ENCODE measurements at regions not wholly inside any gene's neighbourhood (a gene's known extent, or its start where the extent isn't known, plus 50 kb on each side); places are given as distances from the start of the nearest gene placed in this dataset.
A peak's percentile ranks its signal among the peaks of the same experiment; 100 is the strongest.
"Not testable (repeated sequence)": the region's sequence is repeated elsewhere in the genome, so short reads cannot be mapped to it uniquely, and the experiment has no call there.

DNA sequence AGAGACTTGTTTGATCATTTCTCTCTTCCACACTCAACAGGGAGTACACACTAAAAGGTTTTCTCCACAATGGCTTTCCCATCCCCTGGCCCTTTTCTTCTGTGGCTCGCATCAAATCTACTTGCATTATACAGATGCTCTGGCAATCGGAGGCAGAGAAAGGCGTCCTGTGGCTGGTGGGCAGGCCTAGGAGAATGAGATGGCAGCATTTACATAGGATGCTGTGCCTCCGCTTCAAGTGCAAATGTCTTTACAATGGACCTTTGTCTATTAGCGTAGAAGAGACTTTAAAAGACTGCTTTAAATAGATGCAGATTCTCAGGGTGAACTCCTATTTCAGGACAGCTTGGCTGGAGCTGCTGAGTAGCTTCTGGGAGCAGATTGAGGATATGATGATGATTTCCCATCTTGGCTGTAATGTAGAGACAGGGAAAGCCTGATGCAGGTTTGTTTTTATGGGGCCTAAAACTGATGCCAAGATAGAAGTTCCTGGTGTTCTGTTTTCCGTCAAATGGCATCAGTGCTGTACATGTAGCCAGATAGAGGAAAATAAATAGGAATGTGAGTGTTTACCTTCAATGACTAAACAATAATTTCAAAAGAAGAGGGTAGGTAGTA is 423.4 kb downstream of the RND3 start:
- H3K79me2 ChIP-seq (ENCODE audit: insufficient read depth, low read length): no peaks in the 10 kb centered on the region
- H3K4me1 ChIP-seq (ENCODE audit: insufficient read depth, low read length): peaks cover 20% of the 10 kb centered on the region
- H4K20me1 ChIP-seq (ENCODE audit: insufficient read depth, low read length): no peaks in the 10 kb centered on the region
- DNase-seq (ENCODE audit: insufficient read length, low spot score, missing footprints): no peak
- H3K4me2 ChIP-seq (ENCODE audit: insufficient read depth, low read length): peak overlapping the region; percentile 51
- H3K4me3 ChIP-seq (ENCODE audit: insufficient read depth, low read length): no peak overlapping the region
- peak overlapping the region; percentile 56 for H3K27ac ChIP-seq (ENCODE audit: low read depth, low read length)
- peak overlapping the region; percentile 69 for H2AFZ ChIP-seq (ENCODE audit: low read length)
- no peaks in the 10 kb centered on the region for H3K9me3 ChIP-seq (ENCODE audit: low read depth, low read length)
- TF ChIP-seq, protein P1, sequence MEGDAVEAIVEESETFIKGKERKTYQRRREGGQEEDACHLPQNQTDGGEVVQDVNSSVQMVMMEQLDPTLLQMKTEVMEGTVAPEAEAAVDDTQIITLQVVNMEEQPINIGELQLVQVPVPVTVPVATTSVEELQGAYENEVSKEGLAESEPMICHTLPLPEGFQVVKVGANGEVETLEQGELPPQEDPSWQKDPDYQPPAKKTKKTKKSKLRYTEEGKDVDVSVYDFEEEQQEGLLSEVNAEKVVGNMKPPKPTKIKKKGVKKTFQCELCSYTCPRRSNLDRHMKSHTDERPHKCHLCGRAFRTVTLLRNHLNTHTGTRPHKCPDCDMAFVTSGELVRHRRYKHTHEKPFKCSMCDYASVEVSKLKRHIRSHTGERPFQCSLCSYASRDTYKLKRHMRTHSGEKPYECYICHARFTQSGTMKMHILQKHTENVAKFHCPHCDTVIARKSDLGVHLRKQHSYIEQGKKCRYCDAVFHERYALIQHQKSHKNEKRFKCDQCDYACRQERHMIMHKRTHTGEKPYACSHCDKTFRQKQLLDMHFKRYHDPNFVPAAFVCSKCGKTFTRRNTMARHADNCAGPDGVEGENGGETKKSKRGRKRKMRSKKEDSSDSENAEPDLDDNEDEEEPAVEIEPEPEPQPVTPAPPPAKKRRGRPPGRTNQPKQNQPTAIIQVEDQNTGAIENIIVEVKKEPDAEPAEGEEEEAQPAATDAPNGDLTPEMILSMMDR (IDR thresholded peaks at IDR 0.05; ENCODE audit: extremely low read depth, low read depth, low read length): no peak
- no peaks in the 10 kb centered on the region for H3K27me3 ChIP-seq (ENCODE audit: insufficient read depth, low read length)
- no peaks in the 10 kb centered on the region for H3K36me3 ChIP-seq (ENCODE audit: insufficient read depth, low read length)

DNA sequence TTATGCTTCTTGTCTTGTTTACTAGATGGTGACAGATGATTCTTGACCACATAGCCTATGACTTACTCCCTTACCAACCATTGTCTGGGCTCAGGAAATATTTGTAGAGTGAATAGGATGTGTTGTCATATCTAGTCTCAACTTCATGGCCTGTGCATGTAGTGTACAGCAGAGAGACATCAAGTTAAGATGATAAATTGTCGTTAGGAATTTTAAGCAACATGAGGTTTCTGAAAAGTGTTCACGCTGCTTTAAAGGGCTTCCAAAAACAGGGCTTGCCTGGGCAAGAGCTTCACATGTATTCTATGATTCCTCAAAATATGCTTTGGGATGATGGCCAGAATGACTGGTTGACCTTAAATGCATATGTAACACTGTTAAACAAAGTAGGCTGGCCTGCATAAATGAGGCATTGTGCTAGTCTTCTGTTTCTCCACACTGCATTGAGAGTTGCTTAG is 424.0 kb downstream of the RND3 start:
- Histone ChIP-seq H4K20me1 (ENCODE audit: insufficient read depth, low read length) (no peaks in the 10 kb centered on the region), H3K27me3 (ENCODE audit: insufficient read depth, low read length) (no peaks in the 10 kb centered on the region), H3K27ac (ENCODE audit: low read depth, low read length) (peak overlapping the region; percentile 56), H3K4me3 (ENCODE audit: insufficient read depth, low read length) (no peak overlapping the region), H3K79me2 (ENCODE audit: insufficient read depth, low read length) (no peaks in the 10 kb centered on the region), H3K9me3 (ENCODE audit: low read depth, low read length) (no peaks in the 10 kb centered on the region), H3K4me1 (ENCODE audit: insufficient read depth, low read length) (peaks cover 20% of the 10 kb centered on the region), H2AFZ (ENCODE audit: low read length) (peak overlapping the region; percentile 69), H3K36me3 (ENCODE audit: insufficient read depth, low read length) (no peaks in the 10 kb centered on the region), H3K4me2 (ENCODE audit: insufficient read depth, low read length) (peak overlapping the region; percentile 51)
- DNase-seq (ENCODE audit: insufficient read length, low spot score, missing footprints): peak; percentile 68
- TF ChIP-seq, protein P1 (IDR thresholded peaks at IDR 0.05; ENCODE audit: extremely low read depth, low read depth, low read length): no peak

DNA sequence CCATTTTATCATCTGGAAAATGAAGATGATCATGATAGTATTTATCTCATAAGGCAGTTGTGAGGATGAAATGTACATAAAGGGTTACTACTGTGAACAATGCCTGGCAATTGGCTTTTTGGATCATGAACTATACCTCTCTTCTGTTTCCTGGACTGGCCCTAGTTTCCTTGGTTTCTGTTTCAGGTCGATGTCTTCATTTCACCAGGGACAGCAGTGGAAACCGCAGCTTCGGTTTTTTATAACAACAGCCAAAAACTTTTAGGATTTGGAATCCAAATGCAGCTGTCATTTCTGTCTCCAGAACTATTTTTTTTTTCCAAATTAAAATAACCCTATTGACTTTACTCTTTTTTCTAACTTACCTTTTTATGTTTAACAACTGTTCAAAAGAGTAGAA is 425.1 kb downstream of the RND3 start:
- H3K4me2 ChIP-seq (ENCODE audit: insufficient read depth, low read length): peak overlapping the region; percentile 68
- peak overlapping the region; percentile 50 for H3K27ac ChIP-seq (ENCODE audit: low read depth, low read length)
- peak overlapping the region; percentile 75 for H2AFZ ChIP-seq (ENCODE audit: low read length)
- peak overlapping the region; percentile 28 for H3K4me3 ChIP-seq (ENCODE audit: insufficient read depth, low read length)
- H4K20me1 ChIP-seq (ENCODE audit: insufficient read depth, low read length): no peaks in the 10 kb centered on the region
- no peaks in the 10 kb centered on the region for H3K9me3 ChIP-seq (ENCODE audit: low read depth, low read length)
- no peaks in the 10 kb centered on the region for H3K79me2 ChIP-seq (ENCODE audit: insufficient read depth, low read length)
- H3K27me3 ChIP-seq (ENCODE audit: insufficient read depth, low read length): no peaks in the 10 kb centered on the region
- peak; percentile 42 for DNase-seq (ENCODE audit: insufficient read length, low spot score, missing footprints)
- TF ChIP-seq, protein P1 (IDR thresholded peaks at IDR 0.05; ENCODE audit: extremely low read depth, low read depth, low read length): no peak
- peaks cover 20% of the 10 kb centered on the region for H3K4me1 ChIP-seq (ENCODE audit: insufficient read depth, low read length)
- H3K36me3 ChIP-seq (ENCODE audit: insufficient read depth, low read length): no peaks in the 10 kb centered on the region

DNA sequence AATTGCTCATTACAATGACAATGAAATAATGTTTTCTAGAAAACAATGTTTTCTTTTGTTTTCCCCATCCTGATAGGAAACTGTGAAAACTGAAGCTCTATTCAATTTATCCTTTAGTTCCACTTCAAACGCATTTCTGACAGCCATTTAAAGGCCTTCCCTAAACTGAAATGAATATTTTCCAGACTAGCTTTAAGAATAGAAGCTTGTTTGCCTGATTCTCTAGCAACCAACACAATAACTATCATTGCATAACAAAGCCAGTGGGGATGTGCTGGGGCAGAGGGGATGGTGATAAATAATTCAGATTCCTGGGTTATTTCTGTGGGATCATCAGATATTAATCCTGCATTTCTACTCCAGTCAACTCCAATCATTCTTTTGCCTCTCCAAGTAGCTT is 427.1 kb downstream of the RND3 start:
- H3K4me2 ChIP-seq (ENCODE audit: insufficient read depth, low read length): no peak overlapping the region
- peaks cover 20% of the 10 kb centered on the region for H3K4me1 ChIP-seq (ENCODE audit: insufficient read depth, low read length)
- no peaks in the 10 kb centered on the region for H3K36me3 ChIP-seq (ENCODE audit: insufficient read depth, low read length)
- H3K79me2 ChIP-seq (ENCODE audit: insufficient read depth, low read length): no peaks in the 10 kb centered on the region
- H3K9me3 ChIP-seq (ENCODE audit: low read depth, low read length): no peaks in the 10 kb centered on the region
- no peak overlapping the region for H3K4me3 ChIP-seq (ENCODE audit: insufficient read depth, low read length)
- H2AFZ ChIP-seq (ENCODE audit: low read length): no peak overlapping the region
- TF ChIP-seq, protein P1 (IDR thresholded peaks at IDR 0.05; ENCODE audit: extremely low read depth, low read depth, low read length): no peak
- H3K27me3 ChIP-seq (ENCODE audit: insufficient read depth, low read length): no peaks in the 10 kb centered on the region
- H4K20me1 ChIP-seq (ENCODE audit: insufficient read depth, low read length): no peaks in the 10 kb centered on the region
- H3K27ac ChIP-seq (ENCODE audit: low read depth, low read length): no peak overlapping the region
- no peak for DNase-seq (ENCODE audit: insufficient read length, low spot score, missing footprints)

DNA sequence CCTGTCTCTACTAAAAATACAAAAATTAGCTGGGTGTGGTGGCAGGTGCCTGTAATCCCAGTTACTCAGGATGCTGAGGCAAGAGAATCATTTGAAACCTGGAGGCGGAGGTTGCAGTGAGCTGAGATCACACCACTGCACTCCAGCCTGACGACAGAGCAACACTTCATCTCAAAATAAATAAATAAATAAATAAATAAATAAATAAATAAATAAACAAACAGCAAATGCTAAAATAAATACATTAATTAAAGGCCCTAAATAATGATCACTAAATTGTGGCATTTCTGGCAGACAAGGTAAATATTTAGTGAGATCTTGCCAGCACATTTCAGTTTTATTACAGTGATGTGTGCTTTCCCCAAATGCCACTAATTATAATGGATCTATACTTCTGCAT is 427.8 kb downstream of the RND3 start:
- H2AFZ ChIP-seq (ENCODE audit: low read length); DNase-seq (ENCODE audit: insufficient read length, low spot score, missing footprints); H3K4me3 ChIP-seq (ENCODE audit: insufficient read depth, low read length); H3K27me3 ChIP-seq (ENCODE audit: insufficient read depth, low read length); H3K79me2 ChIP-seq (ENCODE audit: insufficient read depth, low read length); H3K9me3 ChIP-seq (ENCODE audit: low read depth, low read length); H3K36me3 ChIP-seq (ENCODE audit: insufficient read depth, low read length); H3K27ac ChIP-seq (ENCODE audit: low read depth, low read length); H4K20me1 ChIP-seq (ENCODE audit: insufficient read depth, low read length); H3K4me2 ChIP-seq (ENCODE audit: insufficient read depth, low read length): not testable (repeated sequence)
- H3K4me1 ChIP-seq (ENCODE audit: insufficient read depth, low read length): peaks cover 20% of the 10 kb centered on the region

Data from osteoblast (primary cell).